GM12873 (cell line): ENCODE measurements at regions not wholly inside any gene's neighbourhood (a gene's known extent, or its start where the extent isn't known, plus 50 kb on each side); places are given as distances from the start of the nearest gene placed in this dataset.

Experiments
- TF ChIP-seq, protein P1 (sequence below): IDR thresholded peaks from 2 replicates; pipeline ENCODE4 v1.5.1; 2012; ENCODE audit warnings: low read depth, mild to moderate bottlenecking, moderate library complexity, low read length, control low read depth; ENCODE audit not compliant: insufficient read depth; ENCODE audit errors: missing control alignments

- TF ChIP-seq, protein P1, sequence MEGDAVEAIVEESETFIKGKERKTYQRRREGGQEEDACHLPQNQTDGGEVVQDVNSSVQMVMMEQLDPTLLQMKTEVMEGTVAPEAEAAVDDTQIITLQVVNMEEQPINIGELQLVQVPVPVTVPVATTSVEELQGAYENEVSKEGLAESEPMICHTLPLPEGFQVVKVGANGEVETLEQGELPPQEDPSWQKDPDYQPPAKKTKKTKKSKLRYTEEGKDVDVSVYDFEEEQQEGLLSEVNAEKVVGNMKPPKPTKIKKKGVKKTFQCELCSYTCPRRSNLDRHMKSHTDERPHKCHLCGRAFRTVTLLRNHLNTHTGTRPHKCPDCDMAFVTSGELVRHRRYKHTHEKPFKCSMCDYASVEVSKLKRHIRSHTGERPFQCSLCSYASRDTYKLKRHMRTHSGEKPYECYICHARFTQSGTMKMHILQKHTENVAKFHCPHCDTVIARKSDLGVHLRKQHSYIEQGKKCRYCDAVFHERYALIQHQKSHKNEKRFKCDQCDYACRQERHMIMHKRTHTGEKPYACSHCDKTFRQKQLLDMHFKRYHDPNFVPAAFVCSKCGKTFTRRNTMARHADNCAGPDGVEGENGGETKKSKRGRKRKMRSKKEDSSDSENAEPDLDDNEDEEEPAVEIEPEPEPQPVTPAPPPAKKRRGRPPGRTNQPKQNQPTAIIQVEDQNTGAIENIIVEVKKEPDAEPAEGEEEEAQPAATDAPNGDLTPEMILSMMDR = peak; percentile 16
Observed at GRCh38 chr10:87301466-87302115, 56.0 kb upstream of the NUTM2D start.
